BE2C (cell line): ENCODE measurements at regions not wholly inside any gene's neighbourhood (a gene's known extent, or its start where the extent isn't known, plus 50 kb on each side); places are given as distances from the start of the nearest gene placed in this dataset.

Experiments
- DNase-seq: peaks from one replicate; pipeline ENCODE4 v3.0.0-alpha.2; 2020
- H3K27me3 ChIP-seq: fragments of 250-450 bp; sonication (Bioruptor Pico); 2 replicates; pipeline ENCODE4 v1.5.1; 2020; ENCODE audit warnings: mild to moderate bottlenecking
- H3K36me3 ChIP-seq: fragments of 250-450 bp; sonication (Bioruptor Pico); 2 replicates; pipeline ENCODE4 v1.5.1; 2020; ENCODE audit warnings: mild to moderate bottlenecking
- H3K4me1 ChIP-seq: fragments of 250-450 bp; sonication (Bioruptor Pico); 2 replicates; pipeline ENCODE4 v1.5.1; 2020
- H3K4me3 ChIP-seq: 2 replicates; pipeline ENCODE4 v1.5.1; 2011; ENCODE audit warnings: low read depth, low read length
- H3K9me3 ChIP-seq: fragments of 250-450 bp; sonication (Bioruptor Pico); 2 replicates; pipeline ENCODE4 v1.5.1; 2020
- CTCF ChIP-seq: IDR thresholded peaks from 2 replicates; pipeline ENCODE4 v1.5.1; 2012; ENCODE audit warnings: mild to moderate bottlenecking, low read depth, low read length

DNA sequence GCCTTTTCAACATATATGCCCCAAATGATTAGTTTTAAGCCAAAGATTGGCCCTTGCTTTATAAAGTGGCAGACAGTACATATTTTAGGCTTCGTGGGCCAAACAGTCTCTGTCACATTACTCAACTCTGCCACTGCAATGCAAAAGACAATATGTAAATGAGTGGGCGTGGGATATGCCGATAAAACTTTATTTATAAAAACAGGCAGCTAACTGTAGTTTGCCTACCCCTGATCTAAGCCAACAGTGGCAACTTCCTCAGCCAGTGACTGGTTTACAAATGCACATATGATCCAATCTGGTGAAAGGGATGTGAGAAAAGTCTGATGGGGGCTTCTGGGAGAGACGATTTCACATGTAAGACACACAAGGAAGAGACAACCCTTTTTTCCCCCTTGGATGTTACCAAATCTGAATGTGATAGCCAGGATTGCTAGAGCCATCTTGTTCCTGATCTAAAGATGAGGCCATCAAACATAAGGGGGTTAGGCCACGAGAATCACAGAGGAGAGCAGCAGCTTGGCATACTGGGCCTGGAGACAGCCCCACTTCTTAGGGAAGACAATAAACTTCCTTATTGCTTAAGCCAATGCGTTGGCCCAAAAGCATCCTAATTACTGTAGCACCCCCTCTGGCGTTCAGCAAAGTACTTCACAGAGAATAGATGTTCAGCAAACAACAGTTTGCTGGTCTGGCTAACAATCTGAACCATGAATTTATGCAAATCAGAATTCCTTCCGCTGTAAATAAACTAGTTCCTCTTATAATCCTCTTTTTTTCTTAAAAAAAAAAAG, 75.2 kb upstream of the TMCC3 start:
- no peaks in the 10 kb centered on the region for H3K9me3 ChIP-seq
- peak; percentile 41 for TF ChIP-seq CTCF
- no peak for DNase-seq
- no peaks in the 10 kb centered on the region for H3K4me1 ChIP-seq
- H3K27me3 ChIP-seq: no peaks in the 10 kb centered on the region; the same call in 1 of the 2 replicates
- H3K36me3 ChIP-seq: no peaks in the 10 kb centered on the region
- H3K4me3 ChIP-seq: no peak overlapping the region

DNA sequence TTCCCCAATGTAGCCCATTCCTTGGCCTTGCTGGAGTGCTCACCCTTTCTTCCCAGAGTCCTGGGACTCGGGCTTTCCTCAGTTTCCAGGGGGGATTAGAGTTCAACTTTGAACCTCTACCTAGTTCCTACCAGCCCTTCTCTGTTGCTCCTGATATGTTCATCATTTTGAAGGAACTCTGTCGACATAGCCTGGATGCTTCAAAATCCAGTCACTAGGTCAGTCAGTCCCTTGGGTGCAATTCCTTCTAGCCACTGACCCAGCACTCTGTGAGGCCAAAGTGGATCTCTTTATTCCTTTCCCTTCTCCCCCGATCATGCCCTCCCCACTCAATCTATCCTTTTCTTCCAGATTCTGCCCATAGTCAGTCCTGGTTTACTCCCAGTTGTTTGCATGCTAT, 72.3 kb upstream of the TMCC3 start:
- H3K27me3 ChIP-seq: no peaks in the 10 kb centered on the region; the same call in 1 of the 2 replicates
- H3K4me1 ChIP-seq: no peaks in the 10 kb centered on the region
- no peak for TF ChIP-seq CTCF
- no peaks in the 10 kb centered on the region for H3K9me3 ChIP-seq
- H3K36me3 ChIP-seq: no peaks in the 10 kb centered on the region
- H3K4me3 ChIP-seq: no peak overlapping the region
- DNase-seq: no peak

GRCh38 chr12:94721173-94721572, 70.8 kb upstream of the TMCC3 start:
- peaks cover 3% of the 10 kb centered on the region; the same call in 1 of the 2 replicates for H3K27me3 ChIP-seq
- H3K36me3 ChIP-seq: no peaks in the 10 kb centered on the region
- no peak overlapping the region for H3K4me3 ChIP-seq
- no peaks in the 10 kb centered on the region for H3K4me1 ChIP-seq
- no peak for DNase-seq
- no peak for TF ChIP-seq CTCF
- no peaks in the 10 kb centered on the region for H3K9me3 ChIP-seq

DNA sequence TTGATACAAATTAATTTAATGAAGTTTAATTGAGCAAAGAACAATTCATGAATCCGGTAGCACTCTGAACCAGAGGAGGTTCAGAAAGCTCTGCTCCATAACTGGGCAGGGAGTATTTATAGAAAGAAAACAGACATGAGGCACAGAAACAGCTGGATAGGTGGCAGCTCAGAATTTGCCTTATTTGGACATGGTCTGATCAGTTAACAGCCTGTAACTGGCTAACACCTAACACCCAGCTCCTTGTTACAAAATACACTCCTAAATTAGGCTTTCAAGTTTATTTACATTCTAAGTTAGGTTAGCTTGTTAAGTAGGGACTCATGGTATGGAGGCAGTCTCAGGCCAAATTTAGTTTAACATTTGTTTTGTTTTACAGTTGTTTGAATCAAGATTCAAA, 67.8 kb upstream of the TMCC3 start:
- Histone ChIP-seq H3K4me3 (no peak overlapping the region), H3K36me3 (no peaks in the 10 kb centered on the region), H3K4me1 (no peaks in the 10 kb centered on the region), H3K9me3 (no peaks in the 10 kb centered on the region), H3K27me3 (peaks cover 3% of the 10 kb centered on the region; the same call in 1 of the 2 replicates)
- DNase-seq: no peak
- no peak for TF ChIP-seq CTCF

- DNase-seq: no peak
- Histone ChIP-seq H3K36me3 (no peaks in the 10 kb centered on the region), H3K4me1 (no peaks in the 10 kb centered on the region), H3K9me3 (no peaks in the 10 kb centered on the region), H3K4me3 (no peak overlapping the region), H3K27me3 (peaks cover 3% of the 10 kb centered on the region; the same call in 1 of the 2 replicates)
- no peak for TF ChIP-seq CTCF
These were observed 67.3 kb upstream of the TMCC3 start for GRCh38 chr12:94717656-94718055.

DNA sequence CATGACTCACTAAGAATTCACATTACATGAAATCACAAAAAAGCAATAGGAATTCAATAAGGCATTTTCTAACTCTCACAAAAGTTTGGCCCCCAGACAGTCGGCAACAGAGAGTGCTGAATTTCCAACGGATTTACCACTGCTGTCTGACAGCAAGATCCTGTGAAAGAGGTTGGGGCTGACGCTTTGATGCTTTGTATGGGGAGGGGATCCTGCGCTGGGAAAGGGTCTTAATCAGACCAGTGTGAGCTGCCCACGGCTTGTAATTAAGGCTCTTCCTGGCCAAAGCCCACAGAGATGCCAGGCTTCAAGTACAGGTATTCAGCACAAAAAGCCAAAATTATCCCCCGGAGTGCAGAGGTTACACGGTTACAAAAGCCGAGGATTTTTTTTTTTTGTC, 66.8 kb upstream of the TMCC3 start:
- no peak for DNase-seq
- no peak overlapping the region for H3K4me3 ChIP-seq
- no peaks in the 10 kb centered on the region for H3K9me3 ChIP-seq
- peaks cover 3% of the 10 kb centered on the region; the same call in 1 of the 2 replicates for H3K27me3 ChIP-seq
- no peaks in the 10 kb centered on the region for H3K4me1 ChIP-seq
- H3K36me3 ChIP-seq: no peaks in the 10 kb centered on the region
- no peak for TF ChIP-seq CTCF
